IMR-90 (cell line): ENCODE measurements at regions not wholly inside any gene's neighbourhood (a gene's known extent, or its start where the extent isn't known, plus 50 kb on each side); places are given as distances from the start of the nearest gene placed in this dataset.

Experiments used
- ATAC-seq: fragments of 200-7000 bp; cut with Tn5 transposase; 2 replicates; pipeline ENCODE4 v1.9.1; 2020; ENCODE audit warnings: low read depth, mild to moderate bottlenecking, moderate library complexity
- BruUV-seq: library from RNA; stranded (reverse); fragments of 400-500 nt; replicated peaks from 2 replicates; lab custom pipeline; 2021; lab: Mats Ljungman, UMichigan
- CTCF ChIA-PET: fragments of 300-600 bp; formaldehyde crosslinking; extraction: SDS; loops from one replicate; lab custom pipeline; 2021; ENCODE audit warnings: antibody characterized with exemption; lab: Yijun Ruan, JAX
- POLR2A ChIA-PET: fragments of 300-600 bp; sonication (Branson Sonifier 250); formaldehyde crosslinking; loops from one replicate; lab custom pipeline; 2022; ENCODE audit warnings: antibody characterized with exemption; ENCODE audit not compliant: unreplicated experiment; lab: Charles Lee
- DNase-seq: peaks from one replicate; pipeline ENCODE4 v3.0.0; 2013
- H2AFZ ChIP-seq: replicated peaks from 2 replicates; pipeline ENCODE3; 2013; ENCODE audit warnings: low read length, mild to moderate bottlenecking; ENCODE audit not compliant: poor library complexity
- H2AK5ac ChIP-seq: 2 replicates; pipeline ENCODE4 v1.6.1; 2013; ENCODE audit warnings: low read depth, low read length, inconsistent platforms
- H2AK9ac ChIP-seq: replicated peaks from 2 replicates; pipeline ENCODE3; 2013; ENCODE audit warnings: mild to moderate bottlenecking, low read depth, low read length, moderate library complexity; ENCODE audit not compliant: poor library complexity
- H2BK120ac ChIP-seq: 2 replicates; pipeline ENCODE4 v1.6.1; 2013; ENCODE audit warnings: low read depth, low read length, inconsistent platforms
- H2BK15ac ChIP-seq: 3 replicates; pipeline ENCODE4 v1.6.1; 2013; ENCODE audit warnings: low read depth, low read length, inconsistent platforms
- H2BK20ac ChIP-seq: 2 replicates; pipeline ENCODE4 v1.6.1; 2013; ENCODE audit warnings: low read depth, mild to moderate bottlenecking, inconsistent platforms, low read length, moderate library complexity
- H2BK5ac ChIP-seq: 2 replicates; pipeline ENCODE4 v1.6.1; 2013; ENCODE audit warnings: mild to moderate bottlenecking, low read depth, low read length, inconsistent platforms; ENCODE audit not compliant: poor library complexity, severe bottlenecking
- H3K14ac ChIP-seq: replicated peaks from 2 replicates; pipeline ENCODE4 v1.6.1; 2013; ENCODE audit warnings: low read depth, low read length, inconsistent platforms
- H3K18ac ChIP-seq: 2 replicates; pipeline ENCODE4 v1.6.1; 2013; ENCODE audit warnings: low read depth, low read length, control low read depth
- H3K23ac ChIP-seq: 2 replicates; pipeline ENCODE4 v1.6.1; 2013; ENCODE audit warnings: low read depth, low read length, inconsistent platforms
- H3K27ac ChIP-seq: 2 replicates; pipeline ENCODE4 v1.5.1; 2013; ENCODE audit warnings: mild to moderate bottlenecking, control low read depth, low read length; ENCODE audit not compliant: insufficient read depth
- H3K27me3 ChIP-seq: 2 replicates; pipeline ENCODE4 v1.6.1; 2013; ENCODE audit warnings: low read length; ENCODE audit not compliant: control insufficient read depth, insufficient read depth
- H3K36me3 ChIP-seq: 2 replicates; pipeline ENCODE4 v1.6.1; 2013; ENCODE audit warnings: low read length, mixed read lengths; ENCODE audit not compliant: control insufficient read depth, insufficient read depth
- H3K4ac ChIP-seq: 2 replicates; pipeline ENCODE4 v1.6.1; 2013; ENCODE audit warnings: low read depth, low read length, inconsistent platforms
- H3K4me1 ChIP-seq: 2 replicates; pipeline ENCODE4 v1.6.1; 2013; ENCODE audit warnings: low read length, mixed read lengths; ENCODE audit not compliant: control insufficient read depth, insufficient read depth
- H3K4me2 ChIP-seq: 2 replicates; pipeline ENCODE4 v1.6.1; 2013; ENCODE audit warnings: low read depth, mild to moderate bottlenecking, control low read depth, low read length, moderate library complexity
- H3K4me3 ChIP-seq: 2 replicates; pipeline ENCODE4 v1.5.1; 2013; ENCODE audit warnings: low read depth, mild to moderate bottlenecking, control low read depth, low read length, moderate library complexity; ENCODE audit not compliant: insufficient read depth
- H3K56ac ChIP-seq: 2 replicates; pipeline ENCODE4 v1.6.1; 2013; ENCODE audit warnings: low read length, inconsistent platforms; ENCODE audit not compliant: insufficient read depth; ENCODE audit errors: extremely low read depth
- H3K79me1 ChIP-seq, 2 experiments: 2 replicates each; pipeline ENCODE4 v1.6.1; 2013; ENCODE audit warnings: low read length in 2 of 2, inconsistent platforms in 1 of 2, low read depth in 1 of 2
- H3K9ac ChIP-seq: 2 replicates; pipeline ENCODE4 v1.6.1; 2013; ENCODE audit warnings: low read depth, low read length, control low read depth
- H3K9me1 ChIP-seq: 2 replicates; pipeline ENCODE4 v1.6.1; 2013; ENCODE audit warnings: low read length, inconsistent platforms; ENCODE audit not compliant: insufficient read depth
- H3K9me3 ChIP-seq: 2 replicates; pipeline ENCODE4 v1.6.1; 2013; ENCODE audit warnings: low read length; ENCODE audit not compliant: control insufficient read depth, insufficient read depth
- H4K20me1 ChIP-seq: 2 replicates; pipeline ENCODE4 v1.6.1; 2013; ENCODE audit warnings: low read length, inconsistent platforms; ENCODE audit not compliant: insufficient read depth
- H4K5ac ChIP-seq: 2 replicates; pipeline ENCODE4 v1.6.1; 2013; ENCODE audit warnings: mild to moderate bottlenecking, low read depth, low read length, control low read depth
- H4K8ac ChIP-seq, 2 experiments: 2 replicates each; pipeline ENCODE4 v1.6.1; 2013; ENCODE audit warnings: low read depth in 2 of 2, low read length in 2 of 2, control low read depth in 1 of 2, inconsistent platforms in 1 of 2
- H4K91ac ChIP-seq: 2 replicates; pipeline ENCODE4 v1.6.1; 2013; ENCODE audit warnings: low read depth, low read length, inconsistent platforms; ENCODE audit not compliant: insufficient read depth
- BHLHE40 ChIP-seq: fragments of 150-350 bp; IDR thresholded peaks from 2 replicates; pipeline ENCODE4 v1.6.1; 2016; ENCODE audit warnings: mild to moderate bottlenecking, low read depth, low read length
- CEBPB ChIP-seq: IDR thresholded peaks from 2 replicates; pipeline ENCODE4 v1.6.1; 2012; ENCODE audit warnings: low read depth, low read length, improper control_type of control experiment
- CHD1 ChIP-seq: IDR thresholded peaks from 2 replicates; pipeline ENCODE4 v1.6.1; 2012; ENCODE audit warnings: low read depth, low read length, improper control_type of control experiment
- ELK1 ChIP-seq: fragments of 150-350 bp; IDR thresholded peaks from 2 replicates; pipeline ENCODE4 v1.6.1; 2016; ENCODE audit warnings: low read depth, mild to moderate bottlenecking, low read length, moderate library complexity, borderline replicate concordance
- FOS ChIP-seq: fragments of 150-350 bp; IDR thresholded peaks from 2 replicates; pipeline ENCODE4 v1.6.1; 2016; ENCODE audit warnings: low read depth, low read length
- MXI1 ChIP-seq: IDR thresholded peaks from 2 replicates; pipeline ENCODE4 v1.6.1; 2012; ENCODE audit warnings: low read depth, mild to moderate bottlenecking, low read length, moderate library complexity, borderline replicate concordance
- NFE2L2 ChIP-seq: fragments of 150-350 bp; IDR thresholded peaks from 2 replicates; pipeline ENCODE4 v1.6.1; 2016; ENCODE audit warnings: low read depth, mild to moderate bottlenecking, low read length
- SMC3 ChIP-seq: fragments of 150-350 bp; IDR thresholded peaks from 2 replicates; pipeline ENCODE4 v1.6.1; 2016; ENCODE audit warnings: low read depth, mild to moderate bottlenecking, antibody characterized with exemption, low read length, moderate library complexity
- WGBS, 2 experiments: methylation state at CpG; one replicate each; pipeline versions ENCODE4 v1.1.5 to v1.1.7; 2013; ENCODE audit warnings: missing lambda C conversion rate in 2 of 2; ENCODE audit not compliant: insufficient read length in 1 of 2; ENCODE audit errors: extremely low coverage in 2 of 2; 5-methylcytosine and 5-hydroxymethylcytosine counted together
- dilution Hi-C: fragments of 300-500 bp; cut with HindIII; formaldehyde crosslinking; loops from one replicate; pipeline ENCODE4 v1.14.3; 2018; ENCODE audit warnings: low sequenced_read_pairs; ENCODE audit not compliant: unreplicated experiment
- in situ Hi-C: fragments of 300-500 bp; cut with MboI; formaldehyde crosslinking; loops from 3 replicates; pipeline ENCODE4 v1.14.3; 2019; ENCODE audit warnings: low sequenced_read_pairs, inconsistent platforms, mixed read lengths
- intact Hi-C: fragments of 100-400 bp; cut with micrococcal nuclease; formaldehyde crosslinking; loops from 2 replicates; pipeline ENCODE4 v1.10.0; 2022

- TF ChIP-seq MXI1, result no peak
- no peak for TF ChIP-seq ELK1
- TF ChIP-seq CEBPB, result no peak
- TF ChIP-seq CHD1, result no peak
- no peak for TF ChIP-seq BHLHE40
- no peak for TF ChIP-seq SMC3
- no peak for TF ChIP-seq NFE2L2
- TF ChIP-seq FOS, result no peak
- no peak for DNase-seq
- H3K9ac ChIP-seq, result no peak overlapping the region
- H2AFZ ChIP-seq, result no peak overlapping the region
- H3K18ac ChIP-seq, result no peak overlapping the region
- no peaks in the 10 kb centered on the region for H3K36me3 ChIP-seq
- H4K91ac ChIP-seq, result no peak overlapping the region
- no TSS peak for BruUV-seq
- in situ Hi-C loops (no loop called here), intact Hi-C loops (no loop called here), dilution Hi-C loops (no loop called here)
- H3K9me1 ChIP-seq, result 0 out of 2 replicates have a peak, but pooled peaks cover 4% of the 10 kb centered on the region
- no peak overlapping the region for H3K56ac ChIP-seq
- H2AK5ac ChIP-seq, result no peak overlapping the region
- H2BK5ac ChIP-seq, result no peak overlapping the region
- H3K4me3 ChIP-seq, result no peak overlapping the region
- H2BK15ac ChIP-seq, result no peak overlapping the region
- no peak overlapping the region for H4K8ac ChIP-seq
- WGBS, 2 experiments, result no CpG with 5 or more reads among the region's 4 CpGs
- no peak overlapping the region for H2BK120ac ChIP-seq
- H3K14ac ChIP-seq, result no peak overlapping the region
- no peaks in the 10 kb centered on the region for H3K9me3 ChIP-seq
- H3K27me3 ChIP-seq, result no peaks in the 10 kb centered on the region
- no peak overlapping the region for H2BK20ac ChIP-seq
- no peaks in the 10 kb centered on the region for H3K79me1 ChIP-seq
- POLR2A ChIA-PET, result no interaction called here
- H3K4me1 ChIP-seq, result no peaks in the 10 kb centered on the region
- no peak for ATAC-seq
- no peaks in the 10 kb centered on the region for H4K20me1 ChIP-seq
- H2AK9ac ChIP-seq, result no peak overlapping the region
- H4K5ac ChIP-seq, result no peak overlapping the region
- CTCF ChIA-PET, result no interaction called here
- H3K27ac ChIP-seq, result no peak overlapping the region
- H3K23ac ChIP-seq, result no peak overlapping the region
- H3K4me2 ChIP-seq, result no peak overlapping the region
- no peak overlapping the region for H3K4ac ChIP-seq
These were observed 360.1 kb downstream of the BARHL2 start for GRCh38 chr1:90356991-90357390.
